Activated naive CD4-positive, alpha-beta T cell (primary cell): ENCODE measurements at regions not wholly inside any gene's neighbourhood (a gene's known extent, or its start where the extent isn't known, plus 50 kb on each side); places are given as distances from the start of the nearest gene placed in this dataset.
"Not testable (repeated sequence)": the region's sequence is repeated elsewhere in the genome, so short reads cannot be mapped to it uniquely, and the experiment has no call there.

Source experiments
- DNase-seq, 4 experiments: peaks; one replicate each; lab custom pipeline; 2025; lab: John Stamatoyannopoulos, UW

DNA sequence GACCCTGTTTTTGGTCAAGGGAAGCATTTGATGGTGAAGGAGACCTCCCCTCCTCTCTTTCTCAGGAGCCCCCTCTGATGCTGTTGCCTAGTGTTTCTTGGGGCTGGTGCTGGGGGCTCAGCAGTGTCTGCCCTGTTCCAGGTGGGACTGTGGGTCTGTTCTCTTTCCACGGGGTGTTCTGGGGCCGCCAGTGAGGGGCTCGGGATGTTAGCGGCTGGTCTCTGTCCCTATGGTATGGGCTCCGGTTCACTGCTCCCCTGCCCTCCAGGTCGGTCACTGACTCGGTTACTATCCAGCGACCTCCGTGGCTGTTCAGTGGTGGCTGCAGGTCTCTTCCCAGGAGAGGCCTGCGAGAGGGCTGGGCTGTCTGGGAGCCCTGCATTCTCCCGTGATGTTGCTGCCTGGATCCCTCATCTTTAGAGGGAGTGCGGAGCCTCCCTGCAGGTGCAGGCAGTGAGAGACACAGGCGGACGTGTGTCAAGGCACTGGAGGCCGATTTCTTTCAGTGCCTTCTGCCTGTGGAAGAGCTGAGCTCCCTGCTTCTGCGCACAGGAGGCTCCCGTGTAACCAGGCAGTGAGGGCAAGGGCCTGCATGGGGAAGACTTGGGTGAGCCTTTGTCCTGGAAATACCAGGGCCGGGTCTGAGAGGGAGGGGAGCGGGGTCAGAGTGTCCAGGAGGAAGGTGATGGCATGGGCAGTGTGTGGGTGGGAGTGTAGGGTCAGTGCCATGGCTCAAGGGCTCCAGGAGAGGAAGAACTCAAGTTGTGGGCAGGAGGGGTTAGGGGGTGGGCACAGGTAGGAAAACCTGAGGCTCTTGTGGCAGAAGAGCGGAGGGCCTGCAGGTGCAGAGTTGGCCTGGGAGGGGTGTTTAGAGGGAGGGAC lies 362.6 kb downstream of the TMEM121 start:
- DNase-seq: no peak

DNA sequence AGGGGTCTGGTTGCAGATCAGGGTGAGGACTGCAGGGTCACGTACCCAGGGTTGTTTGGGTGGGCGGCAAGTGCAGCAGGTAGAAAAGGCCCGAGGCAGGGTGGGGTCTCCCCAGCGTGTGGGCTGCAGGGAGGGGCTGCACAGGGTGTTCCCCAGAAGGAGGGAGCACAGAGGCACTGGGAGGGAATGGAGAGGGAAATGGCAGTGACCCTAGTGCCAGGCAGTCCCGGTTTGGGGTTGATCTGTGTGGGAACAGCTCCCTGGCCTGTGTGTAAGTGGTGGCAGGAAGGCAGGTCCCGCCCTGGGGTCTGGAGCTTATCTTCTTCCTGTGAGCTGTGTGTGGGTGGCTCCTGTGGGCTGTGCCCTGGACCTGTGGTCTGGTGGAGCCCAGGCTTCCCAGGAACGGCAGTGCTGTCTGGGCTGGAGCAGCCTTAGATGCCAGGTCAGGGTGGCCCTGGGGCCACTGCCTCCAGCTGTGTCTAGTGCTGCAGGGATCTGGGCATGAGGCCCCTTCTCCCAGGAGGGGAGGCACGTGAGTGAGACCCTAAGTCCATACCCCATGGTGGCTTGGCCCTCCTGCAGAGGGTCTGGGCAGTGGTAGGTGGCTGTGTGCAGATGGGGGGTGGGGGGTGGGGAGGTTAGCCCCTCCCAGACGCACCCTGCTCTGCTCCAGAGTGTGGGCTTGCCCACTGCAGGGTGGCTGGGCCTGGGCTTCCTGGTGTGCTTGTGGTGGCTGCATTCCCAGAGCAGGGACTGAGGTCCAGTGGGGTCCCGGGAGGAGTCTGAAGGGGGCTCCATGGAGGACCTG lies 363.5 kb downstream of the TMEM121 start:
- no peak for DNase-seq

DNA sequence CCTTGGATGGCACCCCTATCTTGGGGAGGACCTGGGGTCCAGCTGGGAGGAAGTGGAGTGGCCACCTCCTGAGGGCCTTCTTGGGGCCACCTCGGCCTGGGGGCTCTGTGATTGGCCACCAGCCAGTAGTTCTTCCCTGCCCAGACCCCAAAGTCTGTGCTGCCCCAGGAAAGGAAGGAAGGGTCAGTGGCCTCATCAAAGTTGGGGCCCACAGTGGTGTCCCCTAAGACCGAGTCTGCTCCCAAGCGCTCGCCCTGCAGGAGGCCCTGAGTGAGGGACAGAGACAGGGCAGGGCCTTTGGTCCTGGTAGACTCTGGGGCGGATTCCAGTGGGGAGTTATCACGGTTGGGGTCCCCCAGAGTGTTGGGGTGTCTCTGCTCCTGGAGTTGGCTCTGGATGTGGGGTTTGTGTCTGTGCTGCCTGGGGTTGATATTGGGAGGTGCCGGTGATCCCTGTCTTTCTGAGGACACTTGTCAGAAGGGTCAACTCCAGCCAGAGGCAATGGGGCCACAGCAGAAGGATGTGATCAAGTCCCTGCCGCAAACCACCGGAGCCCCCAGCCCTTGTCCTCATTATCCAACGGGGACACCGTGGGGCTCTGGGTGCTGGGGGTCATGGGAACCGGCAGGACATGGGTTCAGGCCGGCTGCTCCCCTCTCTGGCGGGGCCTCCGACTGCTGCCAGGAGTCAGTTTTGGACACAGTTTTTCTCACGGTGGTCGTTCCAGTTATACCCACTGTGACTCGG lies 364.3 kb downstream of the TMEM121 start:
- DNase-seq: no peak

DNA sequence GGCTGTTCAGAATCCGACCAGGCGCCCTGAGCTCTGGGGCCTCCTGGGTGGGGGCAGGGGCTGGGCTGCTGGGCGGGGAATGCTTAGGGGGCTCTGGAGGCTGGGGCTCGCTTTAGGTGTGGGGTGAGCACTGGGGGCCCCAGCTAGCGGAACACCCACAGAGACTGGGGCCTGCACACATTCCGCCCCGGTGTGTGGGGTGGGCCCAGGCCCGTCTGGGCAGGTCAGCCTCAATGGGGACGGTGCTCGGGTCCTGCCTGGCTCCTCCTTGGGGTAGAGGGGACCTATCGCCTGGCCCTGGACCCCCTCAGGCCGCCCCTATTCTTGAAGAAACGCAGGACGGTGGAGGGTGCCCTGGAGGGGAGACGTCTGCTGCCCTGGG lies 364.8 kb downstream of the TMEM121 start:
- no peak for DNase-seq

DNA sequence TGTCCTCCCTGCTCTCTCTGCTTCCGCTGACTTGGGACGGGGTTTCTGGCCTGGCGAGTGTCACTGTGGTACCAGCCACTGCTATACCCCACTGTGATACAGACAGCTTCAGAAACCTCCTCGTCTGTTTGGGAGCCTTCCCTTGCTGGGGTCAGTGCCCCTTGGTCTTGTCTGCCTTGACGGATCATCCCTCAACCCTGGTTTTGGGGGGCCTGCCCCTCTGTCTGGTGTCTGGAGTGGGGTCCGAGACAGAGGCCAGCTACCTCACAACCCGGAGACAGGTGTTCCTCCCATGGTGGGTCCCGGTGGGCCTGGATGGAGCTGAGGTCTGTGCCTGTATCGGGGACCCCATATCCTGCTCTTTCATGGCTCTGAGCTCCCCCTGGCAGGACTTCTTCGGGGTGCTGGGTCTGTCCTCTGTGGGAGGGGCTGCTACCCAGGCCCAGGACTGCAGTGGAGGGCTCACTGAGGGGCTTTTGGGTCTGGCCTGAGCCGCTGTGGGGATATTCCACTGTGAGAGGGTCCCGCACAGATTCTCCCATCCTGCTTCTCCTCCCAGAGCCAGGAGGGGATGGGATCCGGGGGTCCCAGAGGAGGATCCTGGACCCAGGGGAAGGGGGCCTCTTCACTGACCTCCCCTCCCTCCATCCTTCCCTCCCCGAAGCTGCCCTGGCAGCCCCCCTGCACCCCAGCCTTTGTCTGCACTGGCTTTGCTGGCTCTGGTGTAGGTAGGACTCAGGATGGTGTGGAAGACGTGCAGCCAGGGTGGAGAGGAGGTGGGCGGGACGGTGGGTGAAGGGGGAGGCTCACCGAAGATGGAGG lies 365.5 kb downstream of the TMEM121 start:
- DNase-seq: no peak

DNA sequence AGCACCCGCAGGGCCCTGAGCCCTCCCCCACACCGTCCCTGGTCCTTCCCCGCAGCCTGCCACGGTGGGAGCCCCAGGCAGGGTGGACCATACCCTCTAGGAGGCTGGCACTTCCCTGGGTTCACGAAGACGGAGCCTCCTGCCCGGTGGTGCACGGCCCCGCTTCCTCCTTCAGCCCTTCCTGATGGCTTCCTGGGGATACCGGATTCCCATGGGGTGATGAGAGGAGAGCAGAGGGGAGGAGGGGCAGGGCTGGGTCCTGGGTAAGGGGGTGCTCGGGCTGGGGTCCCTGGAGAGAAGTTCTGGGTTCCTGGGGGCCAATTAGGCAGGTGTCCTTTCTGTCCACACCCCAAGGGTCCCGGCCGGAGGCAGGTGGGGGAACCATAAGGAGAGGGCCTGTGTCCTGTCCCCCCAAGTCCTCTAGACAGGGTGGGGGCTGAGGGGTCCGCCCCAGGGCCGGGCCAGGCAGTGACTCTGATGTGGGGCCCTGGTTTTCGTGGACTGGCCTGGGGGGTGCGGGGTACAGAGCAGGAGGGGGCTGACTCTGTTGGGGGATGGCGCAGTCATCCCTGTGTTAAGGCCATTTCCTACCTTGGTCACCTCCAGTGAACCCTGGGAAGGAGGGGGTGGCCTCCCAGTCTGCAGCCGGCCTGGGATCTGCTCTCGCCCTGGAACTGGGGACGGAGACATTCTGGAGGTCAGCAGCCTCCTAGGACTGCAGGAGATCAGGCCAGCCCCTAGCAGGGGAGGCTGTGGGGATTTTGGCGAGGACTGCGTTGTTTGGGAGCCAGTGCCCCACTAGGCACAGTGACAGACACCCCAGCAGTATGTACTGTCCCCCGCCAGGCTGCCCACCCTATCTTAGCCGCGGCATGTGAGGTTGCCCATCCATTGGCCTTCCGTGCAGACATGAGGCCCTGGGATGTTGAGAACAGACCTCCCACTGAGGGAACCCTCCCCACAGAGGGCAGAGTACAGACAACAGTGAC lies 366.4 kb downstream of the TMEM121 start:
- DNase-seq: not testable (repeated sequence)

DNA sequence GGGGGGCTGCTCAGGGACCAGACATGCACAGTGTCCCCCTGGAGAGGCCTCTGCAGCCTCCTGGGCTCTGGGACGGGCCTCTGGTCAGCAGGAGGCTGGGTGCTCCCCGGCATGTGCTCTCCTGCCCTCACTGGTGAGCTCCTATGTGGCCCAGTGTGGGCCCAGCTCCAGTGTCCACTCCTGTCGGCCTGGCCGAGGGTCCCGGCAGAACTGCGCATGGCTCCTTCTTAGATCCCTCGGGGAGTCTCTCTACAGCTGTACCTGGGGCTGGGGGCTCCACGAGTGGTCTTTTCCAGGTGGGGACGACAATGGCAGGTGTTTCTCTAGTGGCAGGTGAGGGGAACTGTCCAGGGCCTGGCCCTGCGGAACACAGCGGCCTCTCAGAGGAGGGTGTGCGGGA lies 367.3 kb downstream of the TMEM121 start:
- DNase-seq: not testable (repeated sequence)

DNA sequence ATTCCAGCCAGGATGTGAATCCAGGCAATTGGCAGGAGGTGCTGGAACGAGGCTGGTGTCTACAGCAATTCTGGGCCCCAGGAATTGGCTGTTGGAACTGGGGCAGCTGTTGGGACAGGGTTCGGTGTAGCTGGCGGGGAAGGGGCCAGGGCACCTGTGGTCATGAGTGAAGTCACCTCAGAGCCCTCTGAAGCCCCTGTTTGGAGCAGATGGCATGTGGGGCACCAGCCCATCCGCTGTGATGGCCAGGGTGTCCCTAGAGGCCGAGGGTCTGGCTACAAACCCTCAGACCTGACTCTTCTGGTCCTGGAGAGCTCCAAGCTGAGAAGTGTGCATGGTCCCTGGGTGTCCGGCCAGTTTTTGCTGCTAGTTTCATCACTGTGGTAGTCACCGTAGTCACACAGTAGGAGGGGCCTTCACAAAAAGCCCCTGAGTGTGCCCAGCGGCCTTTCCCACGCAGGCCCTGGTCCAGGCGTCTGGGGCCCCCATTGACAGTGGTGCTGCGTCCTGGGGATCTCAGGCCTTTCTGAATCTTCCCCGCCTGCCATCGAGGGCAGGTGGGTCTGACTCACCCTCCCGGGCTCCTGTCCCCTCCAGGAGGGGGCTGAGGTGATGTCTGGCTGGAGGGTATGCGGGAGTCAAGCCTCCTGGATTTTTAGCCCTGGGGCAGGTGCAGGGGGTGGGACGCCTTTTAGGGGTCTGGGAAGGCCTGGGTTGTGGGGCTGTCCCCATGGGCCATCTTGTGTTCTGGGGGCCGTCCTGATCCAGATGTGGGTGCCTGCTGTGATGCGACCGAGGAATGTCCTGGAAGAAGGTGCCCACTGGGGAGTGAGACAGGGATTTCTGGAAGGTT lies 368.0 kb downstream of the TMEM121 start:
- no peak for DNase-seq

DNA sequence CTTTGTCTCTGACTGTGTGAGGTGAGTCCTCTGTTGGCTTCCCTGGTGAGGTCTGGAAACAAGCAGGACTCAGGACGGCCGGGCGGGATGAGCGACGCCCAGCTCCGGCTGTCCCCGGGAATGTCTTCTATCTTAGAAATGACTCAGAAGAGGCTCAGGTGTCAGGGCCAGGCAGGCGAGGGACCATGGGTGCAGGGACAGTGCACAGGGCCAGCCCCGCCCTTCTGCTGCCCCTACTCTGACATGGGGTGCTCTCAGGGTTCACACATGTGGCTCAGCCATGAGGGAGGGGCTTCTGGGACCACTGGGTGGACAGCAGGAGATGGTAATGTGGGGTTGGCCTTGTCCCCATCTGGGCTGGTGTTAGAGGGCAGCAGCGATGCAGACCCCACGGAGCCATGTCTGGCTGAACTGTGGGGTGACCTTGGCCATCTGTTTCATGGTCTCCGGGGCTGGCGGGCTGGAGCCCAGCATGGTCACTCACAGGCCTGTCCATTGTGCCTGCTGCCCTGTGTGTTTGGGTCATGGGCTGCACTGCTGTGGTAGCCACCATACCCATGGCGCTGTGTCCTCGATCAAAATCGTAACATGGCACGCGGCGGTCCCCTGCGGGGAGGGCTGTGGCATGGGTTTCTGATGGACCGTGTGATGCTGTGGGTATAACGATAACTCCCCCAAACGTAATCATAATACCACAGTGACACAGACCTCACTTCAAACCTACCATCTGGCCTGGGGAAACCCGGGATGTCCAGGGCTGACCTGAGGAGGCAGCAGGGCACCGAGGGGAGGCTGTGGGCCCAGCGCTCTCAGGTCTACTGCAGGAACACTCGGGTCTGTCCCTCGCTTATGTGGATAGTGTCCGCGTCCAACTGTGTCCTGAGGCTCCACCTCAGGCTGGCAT lies 368.8 kb downstream of the TMEM121 start:
- no peak for DNase-seq

DNA sequence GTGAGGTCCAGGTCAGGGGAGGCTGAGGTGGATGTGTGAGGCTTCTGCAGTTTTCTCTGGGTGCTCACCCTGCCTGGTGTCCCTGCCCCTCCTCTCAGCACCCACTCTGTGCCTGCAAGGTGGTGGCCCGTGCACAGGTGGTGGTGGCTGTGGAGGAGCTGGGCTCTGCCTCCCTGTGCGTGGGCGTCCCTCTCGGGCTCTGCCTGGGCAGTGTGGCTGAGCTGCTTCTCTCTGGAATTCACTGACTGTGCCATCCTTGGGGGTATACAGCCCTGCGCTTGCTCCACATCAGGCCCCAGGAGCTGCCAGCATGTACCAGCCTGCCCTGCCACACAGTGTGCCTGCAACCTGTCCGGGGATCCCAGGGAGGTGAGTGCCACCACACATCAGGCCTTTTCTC lies 369.8 kb downstream of the TMEM121 start:
- DNase-seq: not testable (repeated sequence)

DNA sequence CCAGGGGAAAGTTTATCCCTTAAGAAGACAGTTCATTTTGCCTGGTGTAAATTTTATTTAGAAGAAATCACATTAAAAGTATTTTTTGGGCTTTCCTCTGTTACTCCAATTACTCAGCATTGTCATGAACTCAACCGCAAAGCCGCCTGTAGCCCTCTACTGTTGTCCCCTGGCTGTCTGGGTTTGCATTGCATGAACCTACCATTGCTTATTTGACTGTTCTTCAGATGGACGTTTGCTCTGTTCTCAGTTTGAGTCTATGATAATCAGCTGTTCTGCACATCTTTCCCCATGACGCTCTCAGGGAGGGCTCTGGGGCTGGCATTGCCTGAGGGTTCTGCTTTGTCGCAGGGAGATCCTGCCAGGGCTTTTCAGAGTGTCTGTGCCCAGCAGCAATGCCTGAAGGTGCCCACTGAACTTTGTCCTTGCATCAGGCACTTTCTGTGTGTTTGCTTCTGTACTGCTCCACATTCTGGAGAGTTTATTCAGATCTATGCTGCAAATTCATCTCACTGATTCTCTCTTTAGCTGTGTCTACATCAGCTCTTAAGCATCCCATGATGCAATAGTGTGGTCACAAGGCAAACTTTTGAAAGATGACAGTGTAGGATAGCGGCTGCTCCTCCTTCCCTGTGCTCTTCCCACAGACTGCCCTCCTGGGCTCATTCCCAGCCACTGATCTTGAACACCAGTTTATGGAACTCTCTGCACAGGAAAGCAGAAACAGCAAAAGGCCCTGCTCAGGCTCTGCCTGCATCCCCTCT lies 370.8 kb downstream of the TMEM121 start:
- not testable (repeated sequence) for DNase-seq

DNA sequence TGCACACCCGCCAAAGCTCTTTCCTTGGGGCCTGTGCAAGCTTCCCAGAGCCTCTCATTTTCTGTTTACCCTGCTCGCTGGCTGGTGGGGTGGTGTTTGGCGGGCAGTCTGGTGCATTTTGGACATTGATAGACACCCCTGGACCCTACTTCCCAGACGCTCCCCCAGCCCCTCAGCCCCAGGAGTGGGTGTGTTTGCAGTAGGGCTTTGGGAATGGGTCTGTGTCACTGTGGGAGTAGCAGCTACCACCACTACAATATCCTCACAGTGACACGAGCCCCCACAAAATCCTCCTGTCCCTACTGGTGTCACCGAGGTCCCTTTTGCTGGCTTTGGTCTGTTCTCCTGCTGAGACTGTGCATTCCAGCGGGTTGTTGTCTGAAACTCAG lies 371.3 kb downstream of the TMEM121 start:
- no peak for DNase-seq

DNA sequence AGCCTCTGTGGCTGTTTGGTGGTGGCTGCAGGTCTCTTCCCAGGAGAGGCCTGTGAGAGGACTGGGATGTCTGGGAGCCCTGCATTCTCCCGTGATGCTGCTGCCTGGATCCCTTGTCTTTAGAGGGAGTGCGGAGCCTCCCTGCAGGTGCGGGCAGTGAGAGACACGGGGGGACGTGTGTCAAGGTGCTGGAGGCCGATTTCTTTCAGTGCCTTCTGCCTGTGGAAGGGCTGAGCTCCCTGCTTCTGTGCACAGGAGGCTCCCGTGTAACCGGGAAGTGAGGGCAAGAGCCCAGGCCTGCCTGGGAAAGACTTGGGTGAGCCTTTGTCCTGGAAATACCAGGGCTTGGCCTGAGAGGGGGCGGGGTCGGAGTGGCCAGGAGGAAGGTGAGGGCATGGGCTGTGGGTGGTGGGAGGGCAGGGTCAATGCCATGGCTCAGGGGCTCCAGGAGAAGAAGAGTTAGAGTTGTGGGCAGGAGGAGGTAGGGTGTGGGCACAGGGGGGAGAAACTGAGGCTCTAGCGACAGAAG lies 372.2 kb downstream of the TMEM121 start:
- DNase-seq: no peak

DNA sequence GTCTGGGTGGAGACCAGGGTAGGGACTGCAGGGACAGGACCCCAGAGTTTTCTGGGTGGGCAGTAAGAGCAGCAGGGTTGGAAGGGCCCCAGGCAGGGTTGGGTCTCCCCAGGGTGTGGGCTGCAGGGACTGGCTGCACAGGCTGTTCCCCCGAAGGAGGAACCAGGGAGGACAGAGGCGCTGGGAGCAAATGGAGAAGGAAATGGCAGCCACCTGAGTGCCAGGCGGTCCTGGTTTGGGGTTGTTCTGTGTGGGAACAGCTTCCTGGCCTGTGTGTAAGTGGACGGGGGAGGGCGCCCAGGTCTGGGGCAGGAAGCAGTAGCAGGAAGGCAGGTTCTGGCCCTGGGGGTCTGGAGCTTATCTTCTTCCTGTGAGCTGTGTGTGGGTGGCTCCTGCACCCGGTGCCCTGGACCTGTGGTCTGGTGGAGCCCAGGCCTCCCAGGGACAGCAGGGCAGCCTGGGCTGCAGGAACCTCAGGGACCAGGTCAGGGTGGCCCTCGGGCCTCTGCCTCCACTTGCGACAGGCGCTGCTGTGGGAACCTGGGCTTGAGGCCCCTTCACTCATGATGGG lies 372.8 kb downstream of the TMEM121 start:
- DNase-seq: no peak

DNA sequence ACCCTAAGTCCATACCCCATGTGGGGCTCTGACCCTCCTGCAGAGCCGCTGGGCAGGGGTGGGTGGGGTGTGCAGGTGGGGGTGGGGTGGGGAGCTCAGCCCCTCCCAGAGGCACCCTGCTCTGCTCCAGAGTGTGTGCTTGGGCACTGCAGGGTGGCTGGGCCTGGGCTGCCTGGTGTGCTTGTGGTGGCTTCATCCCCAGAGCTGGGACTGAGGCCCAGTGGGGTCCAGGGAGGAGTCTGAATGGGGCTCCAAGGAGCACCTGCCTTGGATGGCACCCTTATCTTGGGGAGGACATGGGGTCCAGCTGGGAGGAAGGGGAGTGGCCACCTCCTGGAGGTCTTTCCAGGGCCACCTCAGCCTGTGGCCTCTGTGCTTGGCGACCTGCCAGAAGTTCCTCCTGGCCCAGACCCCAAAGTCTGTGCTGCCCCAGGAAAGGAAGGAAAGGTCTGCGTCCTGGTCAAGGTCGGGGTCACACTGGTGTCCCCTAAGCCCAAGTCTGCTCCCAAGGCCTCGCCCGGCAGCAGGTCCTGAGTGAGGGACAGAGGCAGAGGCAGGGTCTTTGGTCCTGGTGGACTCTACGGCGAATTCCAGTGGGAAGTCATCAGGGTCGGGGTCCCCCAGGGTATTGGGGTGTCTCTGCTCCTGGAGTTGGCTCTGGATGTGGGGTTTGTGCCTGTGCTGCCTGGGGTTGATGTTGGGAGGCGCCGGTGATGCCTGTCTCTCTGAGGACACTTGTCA lies 373.4 kb downstream of the TMEM121 start:
- DNase-seq: no peak
